ENCODE measurements at regions not wholly inside any gene's neighbourhood (a gene's known extent, or its start where the extent isn't known, plus 50 kb on each side); places are given as distances from the start of the nearest gene placed in this dataset.

- TF ChIP-seq POLR2A (IDR thresholded peaks at IDR 0.05; ENCODE audit: low read length) (no peak), GATA1 (IDR thresholded peaks at IDR 0.05; ENCODE audit: low read depth, low read length) (no peak)
Observed at GRCh38 chr20:43389839-43390626, 67.7 kb upstream of the SRSF6 start.

Data from erythroblast (primary cell).